HG03565 (cell line): ENCODE measurements at regions not wholly inside any gene's neighbourhood (a gene's known extent, or its start where the extent isn't known, plus 50 kb on each side); places are given as distances from the start of the nearest gene placed in this dataset.
A peak's percentile ranks its signal among the peaks of the same experiment; 100 is the strongest.

Experiments
- ATAC-seq: cut with Tn5 transposase; IDR thresholded peaks from one replicate; pipeline ENCODE4 v1.9.1; 2021; ENCODE audit warnings: mild to moderate bottlenecking, moderate library complexity; ENCODE audit not compliant: unreplicated experiment

DNA sequence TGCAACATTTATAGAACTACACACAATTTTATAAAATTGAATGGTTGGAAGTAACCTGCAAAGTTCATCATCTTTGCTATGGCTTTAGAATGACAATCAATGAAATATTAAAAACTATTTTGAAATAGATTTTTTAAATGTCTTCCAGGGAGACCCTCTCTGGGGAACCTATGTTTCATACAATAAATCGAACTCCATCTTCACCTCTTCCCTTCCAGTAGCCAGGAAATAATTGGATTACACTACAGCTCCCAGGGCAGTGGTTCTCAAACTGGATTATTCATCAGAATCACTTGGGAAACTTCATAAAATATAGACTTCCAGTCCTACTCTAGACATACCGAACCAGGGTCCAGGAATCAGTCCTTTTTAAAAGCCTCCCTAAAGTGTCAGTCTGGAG lies 328.4 kb downstream of the DUSP6 start:
- no peak for ATAC-seq

DNA sequence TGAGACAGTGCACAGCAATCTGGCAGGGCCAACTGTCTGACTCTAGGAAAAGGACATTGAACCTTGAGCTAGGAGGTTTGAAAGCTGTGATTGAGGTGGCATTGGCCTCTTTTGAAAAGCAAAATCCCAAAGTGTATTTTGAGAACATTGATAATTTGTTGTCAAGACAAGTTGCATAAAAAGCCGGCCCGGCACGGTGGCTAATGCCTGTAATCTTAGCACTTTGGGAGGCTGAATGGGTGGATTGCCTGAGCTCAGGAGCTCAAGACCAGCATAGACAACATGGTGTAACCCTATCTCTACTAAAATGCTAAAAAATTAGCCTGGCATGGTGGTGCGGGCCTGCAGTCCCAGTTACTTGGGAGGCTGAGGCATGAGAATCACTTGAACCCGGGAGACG lies 331.6 kb downstream of the DUSP6 start:
- no peak for ATAC-seq

DNA sequence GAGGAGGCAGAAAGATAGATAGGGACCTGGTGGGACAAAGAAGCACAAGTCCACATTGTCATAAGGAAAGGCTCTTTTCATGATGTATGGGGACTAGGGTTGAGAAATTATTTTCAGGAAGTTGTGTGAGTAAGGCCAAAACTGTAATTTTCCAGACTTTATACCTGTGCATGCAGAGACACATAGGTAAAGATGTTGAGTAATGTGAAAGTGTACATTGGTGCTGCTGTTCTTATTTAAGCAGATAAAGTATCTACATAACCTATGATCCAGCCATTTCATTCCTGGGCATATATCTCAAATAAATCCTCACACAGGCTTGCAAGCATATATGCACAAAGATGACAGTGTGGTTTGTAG lies 332.2 kb downstream of the DUSP6 start:
- ATAC-seq, result no peak

DNA sequence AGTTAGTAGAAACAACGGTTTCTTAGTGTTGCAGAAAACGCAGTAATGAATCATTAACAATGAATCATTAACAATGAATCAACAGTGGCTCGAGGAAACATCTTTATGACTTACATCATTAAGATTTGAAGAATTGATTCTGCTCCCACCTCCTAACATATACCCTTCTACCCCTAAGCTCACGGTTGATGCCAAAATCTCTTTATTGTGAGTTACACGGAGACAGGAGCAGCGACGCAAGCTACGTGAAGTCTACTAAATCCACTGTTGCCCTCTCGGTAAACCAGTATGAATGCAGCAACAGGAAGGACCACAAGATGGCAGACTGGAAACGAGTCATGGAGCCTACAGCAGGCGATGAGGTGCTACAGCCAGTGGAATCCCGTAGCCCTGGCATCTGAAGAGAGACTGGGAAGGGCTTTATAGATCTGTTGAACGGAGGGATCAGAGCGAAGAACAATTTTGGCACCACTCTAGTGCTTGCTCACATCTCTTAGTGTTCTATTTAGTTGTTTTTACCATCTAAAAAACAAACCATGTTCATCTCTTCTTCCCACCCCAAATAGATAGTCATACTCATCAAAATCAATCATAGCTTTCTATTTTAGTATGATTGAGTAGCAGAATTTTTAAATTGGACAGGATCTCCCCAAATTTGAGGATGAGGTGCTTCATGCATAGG lies 332.7 kb downstream of the DUSP6 start:
- peak; percentile 97 for ATAC-seq

DNA sequence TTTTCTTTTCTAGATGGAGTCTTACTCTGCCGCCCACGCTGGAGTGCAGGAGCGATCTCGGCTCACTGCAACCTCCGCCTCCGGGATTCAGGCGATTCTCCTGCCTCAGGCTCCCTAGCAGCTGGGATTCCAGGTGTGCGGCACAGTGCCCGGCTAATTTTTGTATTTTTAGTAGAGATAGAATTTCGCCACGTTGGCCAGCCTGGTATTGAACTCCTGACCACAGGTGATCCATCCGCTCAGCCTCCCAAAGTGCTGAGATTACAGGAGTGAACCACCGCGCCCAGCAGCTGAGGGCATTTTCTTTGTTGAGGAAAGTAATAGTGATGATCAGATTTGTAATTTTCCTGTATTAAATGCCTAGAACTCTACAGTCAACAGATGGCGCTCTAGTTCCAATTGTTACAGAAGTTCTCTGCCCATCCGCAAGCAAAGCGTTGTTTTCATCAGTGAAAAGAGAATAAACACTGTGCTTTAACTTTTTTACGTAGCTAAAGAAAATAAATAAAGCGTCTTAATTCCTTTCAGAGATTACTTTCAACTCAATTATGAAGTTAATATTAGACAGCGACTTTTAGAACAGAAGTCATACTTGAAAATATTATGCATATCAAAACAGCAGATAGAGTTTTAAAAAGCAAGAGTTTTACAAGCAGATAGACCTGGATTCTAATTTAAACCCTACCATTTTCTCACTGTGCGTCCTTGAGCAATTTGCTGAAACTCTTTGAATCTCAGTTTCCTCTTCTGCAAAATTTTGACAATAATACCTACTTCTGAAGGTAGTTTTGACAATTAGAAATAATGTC lies 335.1 kb downstream of the DUSP6 start:
- no peak for ATAC-seq

DNA sequence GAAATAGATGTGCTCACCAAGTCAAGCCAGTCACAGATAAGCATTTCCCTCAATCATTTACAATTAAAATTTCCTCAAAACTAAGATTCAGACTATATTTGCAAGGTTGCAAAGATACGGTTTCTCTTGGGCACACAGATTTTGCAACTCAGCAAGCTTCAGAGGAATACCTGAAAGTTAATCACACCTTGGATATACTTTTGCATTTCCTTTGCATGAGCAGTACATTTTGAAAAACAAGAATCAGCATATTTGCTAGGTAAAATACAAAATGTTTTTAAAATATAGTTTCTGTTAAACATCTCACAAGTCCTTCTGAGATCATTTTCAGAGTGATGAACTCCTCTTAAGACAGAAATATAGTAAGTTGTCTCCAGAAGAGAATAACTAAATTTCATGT lies 336.9 kb downstream of the DUSP6 start:
- no peak for ATAC-seq

DNA sequence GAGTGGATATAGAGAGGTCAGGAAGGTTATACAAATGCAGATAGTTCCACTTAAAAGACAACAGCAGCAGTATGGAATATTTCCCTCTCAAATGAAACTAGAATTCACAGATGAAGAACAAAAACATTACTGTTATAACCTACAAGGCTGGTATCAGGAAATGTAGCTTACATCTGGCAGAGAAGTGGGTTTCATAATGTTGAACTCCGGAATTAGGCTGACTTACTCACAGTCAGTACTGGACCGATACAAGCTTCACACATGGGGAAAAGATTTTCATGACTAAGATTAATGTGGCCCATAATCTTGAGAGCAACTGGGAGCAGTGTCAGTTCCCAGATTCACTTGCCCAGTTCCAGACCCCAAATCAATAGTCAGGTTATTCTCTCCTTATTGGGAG lies 353.9 kb downstream of the DUSP6 start:
- ATAC-seq, result no peak

DNA sequence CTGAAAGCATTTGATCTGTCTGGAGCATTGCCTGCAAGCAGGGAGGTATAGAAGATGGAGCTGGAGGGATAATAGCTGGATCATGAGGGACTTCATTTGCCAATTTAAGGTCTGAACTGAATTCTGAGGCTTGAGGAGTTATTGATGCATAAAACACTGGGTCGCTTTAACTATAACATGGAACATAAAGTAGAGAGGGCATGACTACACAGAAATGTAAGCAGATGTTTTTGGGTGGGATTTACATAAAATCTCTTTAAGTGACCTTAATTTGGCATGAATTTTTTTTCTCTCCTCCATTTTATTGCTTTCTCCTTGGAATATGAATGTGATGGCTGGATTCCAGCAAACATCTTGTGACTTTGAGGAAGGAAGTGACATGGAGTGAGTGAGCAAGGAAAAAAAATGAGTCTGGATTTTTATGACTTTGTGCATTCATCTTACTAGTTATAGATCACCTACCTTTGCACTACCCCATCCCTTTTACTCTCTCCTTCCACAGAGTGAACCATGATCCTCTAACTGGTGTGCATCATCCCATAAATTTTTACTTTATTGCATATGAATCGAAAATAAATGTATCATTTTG lies 356.0 kb downstream of the DUSP6 start:
- no peak for ATAC-seq

DNA sequence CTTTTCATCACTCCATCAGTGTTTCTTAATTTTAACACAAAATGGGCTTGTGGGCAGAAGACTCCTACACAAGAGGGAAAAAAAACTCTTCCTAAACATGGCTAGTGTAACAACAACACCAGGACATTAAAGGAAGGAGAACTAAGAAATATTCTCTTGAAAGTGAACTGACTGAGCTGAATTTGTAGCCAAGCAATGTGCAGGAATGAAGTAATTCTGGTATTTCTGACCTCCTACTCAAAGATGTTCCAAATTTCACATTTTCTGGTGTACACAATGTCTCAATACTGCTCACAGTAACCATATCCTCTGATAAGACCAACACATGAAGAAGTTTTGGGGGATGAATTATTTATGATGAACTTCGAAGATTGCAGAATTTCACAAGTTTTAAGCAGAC lies 357.3 kb downstream of the DUSP6 start:
- no peak for ATAC-seq

DNA sequence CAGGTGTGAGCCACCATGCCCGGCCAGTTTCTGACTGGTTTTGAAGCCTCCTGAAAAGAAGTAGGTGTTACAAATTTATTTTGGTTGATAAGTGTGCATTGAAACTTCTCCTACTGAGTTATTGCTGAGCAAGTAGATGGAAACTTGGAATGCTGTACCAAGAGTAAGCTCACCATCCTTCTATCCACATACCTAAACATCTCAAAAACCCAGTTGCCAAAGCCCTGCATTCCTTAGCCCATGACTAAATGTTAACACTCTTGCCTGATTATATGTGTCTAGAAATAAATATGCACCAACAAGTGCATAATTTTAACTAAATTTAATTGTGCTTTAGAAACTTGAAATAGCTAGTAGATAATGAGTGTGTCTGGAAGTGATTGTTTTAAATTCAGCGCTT lies 357.8 kb downstream of the DUSP6 start:
- no peak for ATAC-seq

DNA sequence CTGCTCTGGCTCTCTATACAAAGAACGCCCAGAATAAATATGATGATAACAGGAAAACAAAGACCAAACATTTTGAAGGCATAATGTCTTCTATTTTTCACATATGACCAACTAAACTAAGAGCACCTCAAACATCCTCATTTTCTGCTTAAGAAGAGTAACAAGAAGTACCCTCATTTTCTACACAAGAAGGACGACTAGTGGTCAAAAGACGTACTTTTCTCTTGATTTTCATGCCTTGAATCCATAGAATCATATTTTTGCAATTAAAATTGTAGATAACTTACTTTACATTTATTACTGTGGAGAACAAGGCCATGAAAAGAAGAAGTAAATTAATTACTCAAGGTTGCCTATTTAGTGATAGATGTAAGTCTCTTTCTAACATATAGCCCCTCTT lies 358.6 kb downstream of the DUSP6 start:
- no peak for ATAC-seq

DNA sequence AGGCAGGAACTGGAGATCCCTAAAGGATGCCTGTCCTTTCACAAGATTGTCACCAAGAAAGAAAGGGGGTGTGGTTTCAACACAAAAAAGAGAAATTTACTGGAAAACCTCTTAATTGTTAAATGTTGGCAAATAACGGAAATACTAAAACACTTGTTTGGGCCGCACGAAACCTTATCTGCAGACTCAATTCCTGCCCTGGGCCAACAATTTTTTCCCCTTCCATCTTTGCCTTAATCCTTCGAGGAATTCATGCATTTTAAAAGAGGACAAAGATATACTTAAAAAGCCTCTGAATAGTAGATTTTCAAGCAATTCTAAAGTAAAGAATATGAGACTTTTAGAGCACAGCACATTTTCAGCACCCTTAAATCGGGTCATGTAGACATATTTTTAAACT lies 366.2 kb downstream of the DUSP6 start:
- ATAC-seq, result no peak

DNA sequence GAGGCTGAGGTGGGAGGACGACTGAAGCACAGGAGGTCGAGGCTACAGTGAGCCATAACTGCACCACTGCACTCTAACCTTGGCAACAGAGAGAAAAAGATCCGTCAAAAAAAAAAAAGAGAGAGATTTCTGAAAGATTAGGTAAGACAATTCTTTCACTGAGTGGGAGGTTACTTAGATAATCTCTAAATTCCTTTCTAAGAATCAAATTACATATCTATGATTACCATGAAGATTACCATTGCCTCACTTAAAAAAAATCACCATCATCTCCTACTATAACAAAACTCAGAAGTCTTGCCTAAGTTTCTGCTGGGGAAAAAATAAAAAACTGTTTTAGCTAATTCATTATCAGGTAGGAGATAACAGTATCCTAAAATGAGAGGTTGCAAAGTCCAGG lies 366.7 kb downstream of the DUSP6 start:
- no peak for ATAC-seq

DNA sequence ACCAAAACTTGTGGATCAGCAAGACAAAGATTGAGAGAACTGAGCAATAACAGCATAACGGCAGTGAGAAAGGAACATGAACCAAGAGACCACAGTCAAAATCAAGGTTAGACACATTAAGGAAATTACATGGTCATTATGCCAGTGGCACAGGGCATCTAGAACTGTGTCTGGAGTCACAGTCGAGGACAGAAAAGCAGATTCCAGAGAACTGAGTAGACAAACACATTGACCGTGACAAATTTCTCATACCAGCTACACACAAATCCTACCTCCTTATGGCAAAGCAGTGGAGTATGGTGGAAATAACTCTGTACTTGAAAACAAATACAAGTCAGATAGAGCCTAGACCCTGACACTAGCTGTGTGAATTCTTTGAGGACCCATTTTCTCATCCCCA lies 367.3 kb downstream of the DUSP6 start:
- ATAC-seq, result no peak

DNA sequence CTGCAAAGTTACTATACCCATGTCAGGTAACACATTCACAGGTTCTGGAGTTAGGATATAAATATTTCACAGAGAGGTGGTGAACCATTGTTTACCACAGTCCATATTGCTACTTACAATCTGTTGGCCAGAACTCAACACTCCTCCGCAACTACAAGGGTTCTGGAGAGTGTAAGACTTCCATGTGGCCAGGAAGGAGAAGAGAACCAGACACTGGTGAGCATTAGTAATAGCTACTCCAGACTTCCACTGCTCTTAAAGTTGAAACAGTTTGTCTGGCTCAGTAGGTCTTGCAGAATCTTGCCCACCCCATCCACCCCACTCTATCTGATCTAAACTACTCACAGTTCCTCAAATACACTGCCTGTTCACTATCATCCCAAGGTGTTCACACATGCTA lies 369.6 kb downstream of the DUSP6 start:
- ATAC-seq, result no peak

DNA sequence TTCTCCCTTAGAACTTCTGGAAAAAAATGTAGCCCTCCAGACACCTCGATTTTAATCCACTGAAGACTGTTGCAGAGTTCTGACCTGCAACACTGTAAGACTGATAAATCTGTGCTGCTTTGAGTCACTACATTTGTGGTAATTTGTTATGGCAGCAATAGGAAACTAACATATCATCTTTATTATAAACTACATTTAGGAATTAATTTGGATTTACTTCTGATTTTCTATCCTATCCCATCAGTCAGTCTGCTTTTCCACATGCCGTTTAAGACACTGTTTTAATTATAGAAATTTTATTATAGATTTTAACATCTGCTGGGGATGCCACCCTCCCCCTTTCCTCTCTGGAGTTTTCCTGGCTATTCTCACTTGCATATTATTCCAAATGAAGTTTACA lies 375.2 kb downstream of the DUSP6 start:
- no peak for ATAC-seq

DNA sequence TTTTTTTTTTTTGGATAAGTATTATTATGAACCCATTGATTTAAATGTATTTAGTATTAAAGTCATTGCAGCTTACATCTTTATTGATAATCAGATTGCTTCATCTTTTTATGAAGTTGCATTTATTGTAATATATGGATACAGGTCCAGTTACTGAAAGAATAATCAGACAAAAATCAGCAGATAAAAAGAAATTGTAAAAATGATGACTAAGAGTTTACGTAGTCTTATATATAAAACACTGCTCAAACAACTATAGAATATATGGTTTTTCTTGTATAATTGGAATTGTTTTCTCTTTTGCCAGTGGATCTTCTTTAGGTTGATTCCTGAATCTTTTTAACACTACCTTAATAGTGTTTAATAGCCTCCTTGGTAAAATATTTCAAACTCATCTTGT lies 378.3 kb downstream of the DUSP6 start:
- no peak for ATAC-seq

DNA sequence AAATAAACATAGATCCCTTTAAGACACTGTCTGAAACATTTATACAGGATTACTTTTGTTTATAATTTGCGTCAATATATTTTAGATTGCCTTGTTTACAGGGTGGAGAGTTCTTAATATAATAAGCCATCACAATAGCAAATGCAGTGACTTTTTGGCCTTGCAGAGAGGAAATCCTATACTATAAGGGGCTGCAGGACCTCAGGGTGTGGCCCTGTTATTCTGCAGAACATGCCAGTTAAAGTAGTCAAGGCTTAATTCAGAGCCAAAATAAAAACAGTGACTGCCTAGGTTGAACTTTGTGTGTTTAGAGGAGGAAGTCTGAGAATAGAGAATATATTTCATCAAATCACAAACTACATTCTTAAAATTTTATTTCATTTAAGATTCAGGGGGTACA lies 381.6 kb downstream of the DUSP6 start:
- ATAC-seq, result no peak

DNA sequence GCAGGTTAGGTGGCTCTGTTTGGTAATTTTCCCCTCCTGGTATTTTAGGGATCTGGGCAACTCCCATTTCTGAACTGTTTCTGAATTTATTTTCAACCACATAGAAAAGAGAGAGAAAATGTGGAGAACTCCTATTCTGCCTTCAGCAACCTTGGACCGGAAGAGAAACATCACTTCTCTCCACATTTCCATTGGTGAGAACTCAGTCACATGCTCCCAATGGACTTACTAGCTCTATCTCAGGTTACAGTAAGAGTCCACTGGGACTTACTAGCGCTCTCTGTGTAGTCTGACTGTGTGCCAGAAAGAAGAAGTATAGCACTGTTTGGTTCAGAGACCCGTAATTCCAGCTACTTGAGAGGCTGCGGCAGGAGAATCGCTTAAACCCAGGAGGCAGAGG lies 383.2 kb downstream of the DUSP6 start:
- ATAC-seq, result no peak

DNA sequence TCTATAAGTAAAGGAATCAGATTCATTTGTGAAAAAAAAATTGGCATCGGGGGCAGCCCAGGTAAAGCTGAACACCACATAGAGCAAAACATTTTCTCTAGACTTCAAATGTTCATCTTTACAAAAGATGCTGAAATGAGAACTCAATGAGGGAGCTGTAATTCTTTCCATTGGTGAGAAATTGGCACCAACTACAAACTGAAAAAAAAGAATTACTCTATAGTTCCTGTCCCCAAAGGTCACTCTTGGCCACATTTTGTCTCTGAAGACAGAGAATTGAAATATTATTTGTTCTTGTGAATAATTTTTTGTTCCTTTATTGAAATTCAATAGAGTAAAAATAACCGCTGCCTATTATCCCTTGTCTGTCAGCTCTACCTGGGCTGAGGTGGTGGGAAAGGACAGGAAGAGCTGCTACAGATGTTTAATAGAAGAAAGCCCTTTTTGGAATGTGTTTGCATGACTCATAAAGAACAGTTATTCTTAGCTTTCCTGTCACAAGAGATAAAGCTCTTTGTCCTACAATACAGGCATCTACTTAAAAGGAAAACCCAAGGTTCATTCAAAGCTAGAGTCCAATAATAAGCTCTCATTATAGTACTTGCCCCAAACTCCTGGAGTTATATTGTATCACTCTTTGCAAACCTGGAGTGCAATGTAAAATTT lies 380.1 kb upstream of the KITLG start:
- ATAC-seq, result no peak

DNA sequence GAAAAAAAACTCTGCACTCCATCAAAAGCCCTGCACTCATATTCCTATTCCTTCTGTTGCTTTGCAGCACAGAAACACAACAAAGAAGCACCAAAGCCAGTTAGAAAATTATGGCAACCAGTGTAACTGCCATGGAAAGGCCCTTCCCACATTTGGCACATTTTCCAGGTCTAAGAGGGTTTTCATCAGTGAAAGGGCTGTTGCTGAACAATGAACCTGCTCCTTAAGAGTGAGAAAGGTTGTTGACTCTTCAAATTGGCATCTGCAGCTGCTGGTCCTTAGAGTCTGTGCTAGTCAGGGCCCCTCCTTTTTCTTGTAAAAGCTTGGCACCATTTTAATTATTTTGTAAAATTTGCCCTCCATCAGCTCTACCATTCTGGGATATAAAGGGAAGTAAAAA lies 378.7 kb upstream of the KITLG start:
- ATAC-seq, result no peak

DNA sequence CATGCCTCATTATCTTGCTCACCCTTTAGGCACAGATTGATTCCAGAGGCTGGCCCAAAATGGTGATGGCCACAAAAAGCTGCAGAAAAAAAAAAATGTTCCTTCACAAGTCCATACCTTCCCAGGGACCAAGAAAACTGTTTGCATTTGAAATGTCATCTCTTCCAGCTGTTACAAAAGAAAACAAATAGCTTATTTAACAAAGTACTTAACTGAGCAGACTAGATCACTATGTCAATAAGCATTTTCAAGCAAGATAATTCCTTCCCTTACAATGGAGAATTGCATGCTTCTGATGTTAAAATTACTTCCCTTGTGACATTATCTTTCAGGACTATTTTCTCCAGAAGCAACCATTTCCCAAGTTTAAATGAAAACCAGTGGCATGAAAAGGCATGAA lies 377.9 kb upstream of the KITLG start:
- no peak for ATAC-seq
